HCT116 (cell line): ENCODE measurements at regions not wholly inside any gene's neighbourhood (a gene's known extent, or its start where the extent isn't known, plus 50 kb on each side); places are given as distances from the start of the nearest gene placed in this dataset.

Experiments
- ATAC-seq: fragments of 200-7000 bp; cut with Tn5 transposase; 2 replicates; pipeline ENCODE4 v1.9.1; 2020; ENCODE audit warnings: mild to moderate bottlenecking, moderate library complexity
- BruUV-seq: library from RNA; stranded (reverse); fragments of 400-500 nt; replicated peaks from 2 replicates; lab custom pipeline; 2021; lab: Mats Ljungman, UMichigan
- CTCF ChIA-PET: fragments of 300-600 bp; sonication (Branson Sonifier 250); formaldehyde crosslinking; loops from one replicate; lab custom pipeline; 2021; ENCODE audit warnings: antibody characterized with exemption; lab: Charles Lee
- POLR2A ChIA-PET: fragments of 300-600, 350-600 bp; sonication (Branson Sonifier 250); formaldehyde crosslinking; loops from one replicate; lab custom pipeline; 2021; ENCODE audit warnings: antibody characterized with exemption; lab: Charles Lee
- RAD21 ChIA-PET, 2 experiments: fragments of 300-600 bp; sonication (Branson Sonifier 250); formaldehyde crosslinking; loops; one replicate each; lab custom pipeline; 2023; ENCODE audit warnings: low total read pairs in 2 of 2; ENCODE audit not compliant: uncharacterized antibody in 2 of 2, unreplicated experiment in 2 of 2, low non-redundant PET in 1 of 2; lab: Charles Lee
- DNase-seq: peaks from one replicate; pipeline ENCODE4 v3.0.0-alpha.2; 2010; ENCODE audit warnings: low read depth, low spot score
- H2AFZ ChIP-seq: fragments of 200-600 bp; shearing (Covaris generic), sonication (generic); 2 replicates; pipeline ENCODE4 v1.6.1; 2017; ENCODE audit warnings: low read depth, mixed run types, mixed read lengths, antibody characterized with exemption, low read length; ENCODE audit not compliant: poor library complexity, severe bottlenecking
- H3K27ac ChIP-seq: 2 replicates; pipeline ENCODE4 v1.5.1; 2012; ENCODE audit warnings: low read depth, low read length
- H3K27me3 ChIP-seq: fragments of 200-600 bp; sonication (generic); 2 replicates; pipeline ENCODE4 v1.6.1; 2016; ENCODE audit warnings: mixed run types, low read length, mixed read lengths; ENCODE audit not compliant: insufficient read depth
- H3K36me3 ChIP-seq, 2 experiments: fragments of 200-500 bp in 1 of 2; fragments of 200-600 bp in 1 of 2; sonication (Bioruptor generic) in 1 of 2; sonication (generic) in 1 of 2; 2 replicates each; pipeline versions ENCODE4 v1.5.1 to v1.6.1; 2014 to 2016; ENCODE audit warnings: low read length in 2 of 2, inconsistent platforms in 1 of 2, mixed read lengths in 1 of 2, mixed run types in 1 of 2; ENCODE audit not compliant: insufficient read depth in 2 of 2, control insufficient read depth in 1 of 2
- H3K4me1 ChIP-seq, 2 experiments: fragments of 200-600 bp in 1 of 2; sonication (generic) in 1 of 2; 2 replicates each; pipeline versions ENCODE4 v1.5.1 to v1.6.1; 2012 to 2017; ENCODE audit warnings: low read length in 2 of 2, inconsistent platforms in 1 of 2, mild to moderate bottlenecking in 1 of 2, mixed read lengths in 1 of 2, mixed run types in 1 of 2, moderate library complexity in 1 of 2; ENCODE audit not compliant: insufficient read depth in 2 of 2, control insufficient read depth in 1 of 2
- H3K4me2 ChIP-seq: fragments of 200-600 bp; sonication (generic); 2 replicates; pipeline ENCODE4 v1.6.1; 2017; ENCODE audit warnings: mixed run types, low read length, mixed read lengths
- H3K4me3 ChIP-seq, 2 experiments: fragments of 200-600 bp in 1 of 2; sonication (generic) in 1 of 2; replicated peaks in 1 of 2; 2 replicates each; pipeline ENCODE4 v1.5.1; 2011 to 2016; ENCODE audit warnings: low read length in 2 of 2, control low read depth in 1 of 2, low read depth in 1 of 2, mild to moderate bottlenecking in 1 of 2, mixed read lengths in 1 of 2, mixed run types in 1 of 2
- H3K79me2 ChIP-seq: fragments of 200-600 bp; sonication (generic); 2 replicates; pipeline ENCODE4 v1.6.1; 2017; ENCODE audit warnings: mild to moderate bottlenecking, mixed run types, low read length, moderate library complexity, mixed read lengths; ENCODE audit not compliant: insufficient read depth
- H3K9ac ChIP-seq: fragments of 200-600 bp; sonication (generic); 2 replicates; pipeline ENCODE4 v1.6.1; 2016; ENCODE audit warnings: low read length, mixed read lengths
- H3K9me2 ChIP-seq: fragments of 200-600 bp; sonication (generic), shearing (Covaris generic); 2 replicates; pipeline ENCODE4 v1.6.1; 2017; ENCODE audit warnings: mixed run types, mild to moderate bottlenecking, moderate library complexity; ENCODE audit not compliant: insufficient read depth
- H3K9me3 ChIP-seq, 2 experiments: fragments of 200-500 bp in 1 of 2; fragments of 200-600 bp in 1 of 2; sonication (Bioruptor generic) in 1 of 2; sonication (generic) in 1 of 2; 2 replicates each; pipeline ENCODE4 v1.6.1; 2014 to 2017; ENCODE audit warnings: low read length in 2 of 2, mixed read lengths in 2 of 2, inconsistent platforms in 1 of 2, low read depth in 1 of 2, mild to moderate bottlenecking in 1 of 2, mixed run types in 1 of 2, moderate library complexity in 1 of 2; ENCODE audit not compliant: control insufficient read depth in 1 of 2, insufficient read depth in 1 of 2
- H4K20me1 ChIP-seq: fragments of 200-600 bp; sonication (generic), shearing (Covaris generic); 2 replicates; pipeline ENCODE4 v1.6.1; 2017; ENCODE audit warnings: mixed run types, mild to moderate bottlenecking, moderate library complexity; ENCODE audit not compliant: insufficient read depth
- ATF3 ChIP-seq: IDR thresholded peaks from 2 replicates; pipeline ENCODE4 v1.6.1; 2012
- CEBPB ChIP-seq: IDR thresholded peaks from 2 replicates; pipeline ENCODE4 v1.6.1; 2012; ENCODE audit warnings: low read depth
- CTCF ChIP-seq, 3 experiments: fragments of 200-600 bp in 1 of 3; sonication (generic) in 1 of 3; IDR thresholded peaks in 2 of 3; conservative IDR thresholded peaks in 1 of 3; 2 replicates each; pipeline ENCODE4 v1.5.1; 2012 to 2017; ENCODE audit warnings: low read depth in 2 of 3, low read length in 2 of 3, antibody characterized with exemption in 1 of 3, borderline replicate concordance in 1 of 3, control low read depth in 1 of 3, mild to moderate bottlenecking in 1 of 3, mixed read lengths in 1 of 3, mixed run types in 1 of 3, moderate library complexity in 1 of 3; ENCODE audit not compliant: insufficient read depth in 1 of 3
- EGR1 ChIP-seq: IDR thresholded peaks from 2 replicates; pipeline ENCODE4 v1.6.1; 2012; ENCODE audit warnings: low read depth
- ELF1 ChIP-seq: IDR thresholded peaks from 2 replicates; pipeline ENCODE4 v1.6.1; 2012; ENCODE audit warnings: low read depth, borderline replicate concordance
- EZH2 ChIP-seq: fragments of 200-600 bp; sonication (generic); IDR thresholded peaks from 2 replicates; pipeline ENCODE4 v1.6.1; 2017; ENCODE audit warnings: antibody characterized with exemption, mixed run types
- EZH2phosphoT487 ChIP-seq: fragments of 200-600 bp; IDR thresholded peaks from 2 replicates; pipeline ENCODE4 v1.6.1; 2018; ENCODE audit warnings: antibody characterized with exemption, borderline replicate concordance
- FOSL1 ChIP-seq: IDR thresholded peaks from 2 replicates; pipeline ENCODE4 v1.6.1; 2012; ENCODE audit warnings: low read depth
- MAX ChIP-seq: IDR thresholded peaks from 2 replicates; pipeline ENCODE4 v1.6.1; 2012
- POLR2A ChIP-seq: IDR thresholded peaks from 2 replicates; pipeline ENCODE4 v1.7.0; 2011; ENCODE audit warnings: borderline replicate concordance; ENCODE audit not compliant: insufficient read depth, insufficient read length; ENCODE audit errors: extremely low read depth
- RAD21 ChIP-seq: IDR thresholded peaks from 2 replicates; pipeline ENCODE4 v1.6.1; 2012; ENCODE audit warnings: low read depth, mild to moderate bottlenecking
- REST ChIP-seq: IDR thresholded peaks from 2 replicates; pipeline ENCODE4 v1.6.1; 2012; ENCODE audit warnings: low read depth
- SIN3A ChIP-seq: IDR thresholded peaks from 2 replicates; pipeline ENCODE4 v1.6.1; 2012; ENCODE audit warnings: low read depth
- SP1 ChIP-seq: IDR thresholded peaks from 2 replicates; pipeline ENCODE4 v1.6.1; 2012; ENCODE audit warnings: low read depth
- SRF ChIP-seq: IDR thresholded peaks from 2 replicates; pipeline ENCODE4 v1.6.1; 2012; ENCODE audit warnings: low read depth
- TCF7L2 ChIP-seq: IDR thresholded peaks from 2 replicates; pipeline ENCODE4 v1.7.0; 2011; ENCODE audit warnings: borderline replicate concordance, inconsistent platforms; ENCODE audit not compliant: insufficient read depth, insufficient read length; ENCODE audit errors: extremely low read depth
- YY1 ChIP-seq: IDR thresholded peaks from 2 replicates; pipeline ENCODE4 v1.6.1; 2011; ENCODE audit warnings: low read length, low read depth, moderate library complexity, mild to moderate bottlenecking; ENCODE audit not compliant: insufficient replicate concordance; ENCODE audit errors: extremely low read depth
- ZFX ChIP-seq: fragments of 450-650 bp; IDR thresholded peaks from 2 replicates; pipeline ENCODE4 v1.6.1; 2017
- ZNF274 ChIP-seq: fragments of 200-500 bp; sonication (Bioruptor generic); IDR thresholded peaks from 2 replicates; pipeline ENCODE4 v1.6.1; 2014; ENCODE audit warnings: mild to moderate bottlenecking, low read depth, low read length, inconsistent platforms
- intact Hi-C: fragments of 100-400 bp; cut with micrococcal nuclease; formaldehyde crosslinking; loops from 2 replicates; pipeline ENCODE4 v1.10.0; 2022

- H3K9ac ChIP-seq, result no peak overlapping the region
- H3K4me3 ChIP-seq, result no peak overlapping the region
- H2AFZ ChIP-seq, result no peak overlapping the region
- ChIA-PET RAD21 (no interaction called here), POLR2A (no interaction called here), CTCF (no interaction called here)
- no peaks in the 10 kb centered on the region for H3K27me3 ChIP-seq
- no peaks in the 10 kb centered on the region for H3K79me2 ChIP-seq
- no peak for ATAC-seq
- DNase-seq, result no peak
- no TSS peak for BruUV-seq
- no peaks in the 10 kb centered on the region for H3K4me1 ChIP-seq
- no peaks in the 10 kb centered on the region for H3K36me3 ChIP-seq
- no peaks in the 10 kb centered on the region for H3K9me2 ChIP-seq
- no peaks in the 10 kb centered on the region for H4K20me1 ChIP-seq
- no peaks in the 10 kb centered on the region for H3K9me3 ChIP-seq
- intact Hi-C loops, result no loop called here
- H3K4me2 ChIP-seq, result no peak overlapping the region
- H3K27ac ChIP-seq, result no peak overlapping the region
- TF ChIP-seq ELF1, result no peak
- TF ChIP-seq FOSL1, result no peak
- no peak for TF ChIP-seq POLR2A
- no peak for TF ChIP-seq ZNF274
- TF ChIP-seq SRF, result no peak
- no peak for TF ChIP-seq REST
- TF ChIP-seq CTCF (IDR thresholded peaks at IDR 0.05 in 2 of 3, conservative IDR thresholded peaks at IDR 0.05 in 1 of 3; ENCODE audit: borderline replicate concordance in 1 of 3, insufficient read depth in 1 of 3, low read depth in 2 of 3, low read length in 2 of 3), result no peak
- TF ChIP-seq YY1, result no peak
- no peak for TF ChIP-seq RAD21
- TF ChIP-seq SIN3A, result no peak
- TF ChIP-seq ATF3, result no peak
- no peak for TF ChIP-seq SP1
- no peak for TF ChIP-seq EZH2
- TF ChIP-seq EGR1, result no peak
- no peak for TF ChIP-seq CEBPB
- no peak for TF ChIP-seq EZH2phosphoT487
- no peak for TF ChIP-seq TCF7L2
- TF ChIP-seq ZFX, result no peak
- no peak for TF ChIP-seq MAX
These were observed 373.0 kb downstream of the PLPP3 start for GRCh38 chr1:56206391-56206790.
